ENCODE measurements at regions not wholly inside any gene's neighbourhood (a gene's known extent, or its start where the extent isn't known, plus 50 kb on each side); places are given as distances from the start of the nearest gene placed in this dataset.
"Not testable (repeated sequence)": the region's sequence is repeated elsewhere in the genome, so short reads cannot be mapped to it uniquely, and the experiment has no call there.

- DNase-seq: no peak
Observed at GRCh38 chr2:106339609-106340008, 128.6 kb downstream of the RGPD3 start.

DNA sequence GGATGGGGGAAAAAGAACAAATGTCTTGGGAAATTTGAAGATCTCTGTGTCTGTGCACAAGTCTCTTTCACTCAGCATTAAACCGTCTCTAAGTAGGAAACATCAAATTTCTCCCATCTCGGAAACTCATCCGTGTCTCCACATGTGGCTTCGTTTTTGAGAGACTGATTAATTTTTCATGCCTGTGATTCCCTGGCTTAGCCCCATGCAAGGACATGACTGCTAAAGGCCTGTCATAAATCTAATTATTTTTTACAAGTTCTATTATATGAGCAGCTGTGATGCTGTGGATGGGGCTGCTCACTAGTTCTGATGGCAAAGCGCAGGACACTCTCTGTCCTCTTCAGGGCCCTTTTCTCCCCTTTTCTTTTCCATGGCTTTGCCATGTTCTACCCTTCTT lies 129.1 kb downstream of the RGPD3 start:
- no peak for DNase-seq

GRCh38 chr2:106338043-106338442 lies 130.2 kb downstream of the RGPD3 start:
- DNase-seq: no peak

DNA sequence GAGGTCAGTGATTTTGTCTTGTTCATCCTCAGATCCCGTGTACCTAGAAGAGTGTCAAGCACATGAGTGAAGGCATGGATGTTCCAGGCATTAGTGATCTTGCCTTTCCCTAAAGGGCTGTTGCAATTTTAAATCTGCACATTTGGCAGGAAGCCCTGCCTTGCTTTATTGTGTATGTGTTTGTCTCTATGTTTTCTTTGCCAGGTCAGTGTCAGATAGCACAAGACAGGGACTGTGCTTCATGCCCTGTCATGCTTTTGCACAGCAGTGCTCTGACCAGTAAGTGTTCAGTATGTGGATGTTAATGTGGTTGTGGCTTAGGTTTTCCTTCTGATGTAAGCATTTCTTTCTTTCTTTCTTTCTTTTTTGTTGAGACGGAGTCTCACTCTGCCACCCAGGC lies 131.5 kb downstream of the RGPD3 start:
- DNase-seq: no peak

- no peak for DNase-seq
Observed at GRCh38 chr2:106336108-106336507, 132.1 kb downstream of the RGPD3 start.

DNA sequence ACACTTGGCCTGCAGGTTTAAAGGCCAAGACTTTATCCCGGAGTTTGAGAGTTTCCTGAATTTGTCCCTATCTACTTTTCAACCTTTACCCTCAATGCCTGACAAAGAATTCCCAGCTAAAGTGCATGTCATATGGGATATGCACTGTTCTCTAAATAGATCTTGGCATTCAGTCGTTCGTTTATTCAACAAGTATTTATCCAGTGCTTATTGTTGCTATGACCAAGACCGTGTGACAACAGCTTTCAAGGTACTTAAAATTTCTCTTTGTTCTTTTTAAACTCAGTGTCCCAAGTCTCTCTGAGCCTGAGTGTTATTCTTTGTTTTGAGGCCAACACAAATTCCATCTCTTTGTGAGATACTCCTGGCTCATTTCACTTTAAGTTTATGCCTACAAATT lies 133.4 kb downstream of the RGPD3 start:
- DNase-seq: no peak

- DNase-seq: not testable (repeated sequence)
Observed at GRCh38 chr2:106333253-106333873, 134.8 kb downstream of the RGPD3 start.

DNA sequence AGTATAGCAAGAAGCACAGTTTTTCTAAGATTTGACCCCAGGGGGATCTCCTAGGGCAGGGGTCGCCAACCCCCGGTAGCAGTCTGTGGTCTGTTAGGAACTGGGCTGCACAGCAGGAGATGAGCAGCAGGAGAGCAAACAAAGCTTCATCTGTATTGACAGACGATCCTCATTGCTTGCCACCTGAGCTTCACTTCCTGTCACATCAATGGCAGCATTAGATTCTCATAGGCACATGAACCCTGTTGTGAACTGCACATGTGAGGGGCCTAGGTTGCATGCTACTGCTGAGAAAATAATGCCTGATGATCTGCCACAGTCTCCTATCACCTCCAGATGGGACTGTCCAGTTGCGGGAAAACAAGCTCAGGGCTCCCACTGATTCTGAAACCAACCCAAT lies 136.2 kb downstream of the RGPD3 start:
- DNase-seq: peak; percentile 27

DNA sequence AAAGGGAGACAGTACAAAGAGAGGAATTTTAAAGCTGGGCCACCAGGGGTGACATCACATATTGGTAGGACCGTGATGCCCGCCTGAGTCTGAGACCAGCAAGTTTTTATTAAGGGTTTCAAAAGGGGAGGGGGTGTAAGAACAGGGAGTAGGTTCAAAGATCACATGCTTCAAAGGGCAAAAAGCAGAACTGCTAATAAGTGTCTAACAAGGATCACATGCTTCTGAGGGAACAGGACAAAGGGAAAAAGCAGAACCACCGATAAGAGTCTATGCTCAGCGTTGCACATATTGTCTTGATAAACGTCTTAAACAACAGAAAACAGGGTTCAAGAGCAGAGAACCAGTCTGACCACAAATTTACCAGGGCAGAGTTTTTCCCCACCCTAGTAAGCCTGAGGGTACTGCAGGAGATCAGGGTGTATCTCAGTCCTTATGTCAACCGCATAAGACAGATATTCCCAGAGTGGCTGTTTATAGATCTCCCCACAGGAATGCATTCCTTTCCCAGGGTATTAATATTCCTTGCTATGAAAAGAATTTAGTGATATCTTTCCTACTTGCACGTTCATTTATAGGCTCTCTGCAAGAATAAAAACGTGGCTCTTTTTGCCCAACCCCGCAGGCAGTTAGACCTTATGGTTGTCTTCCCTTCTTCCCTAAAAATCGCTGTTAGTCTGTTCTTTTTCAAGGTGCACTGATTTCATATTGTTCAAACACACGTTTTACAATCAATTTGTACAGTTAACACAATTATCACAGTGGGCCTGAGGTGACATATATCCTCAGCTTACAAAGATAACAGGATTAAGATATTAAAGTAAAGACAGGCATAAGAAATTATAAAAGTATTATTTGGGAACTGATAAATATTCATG lies 136.5 kb upstream of the UXS1 start:
- not testable (repeated sequence) for DNase-seq

- DNase-seq: no peak
Observed at GRCh38 chr2:106323337-106324013, 129.4 kb upstream of the UXS1 start.

- no peak for DNase-seq
Observed at GRCh38 chr2:106322281-106322680, 128.2 kb upstream of the UXS1 start.

DNA sequence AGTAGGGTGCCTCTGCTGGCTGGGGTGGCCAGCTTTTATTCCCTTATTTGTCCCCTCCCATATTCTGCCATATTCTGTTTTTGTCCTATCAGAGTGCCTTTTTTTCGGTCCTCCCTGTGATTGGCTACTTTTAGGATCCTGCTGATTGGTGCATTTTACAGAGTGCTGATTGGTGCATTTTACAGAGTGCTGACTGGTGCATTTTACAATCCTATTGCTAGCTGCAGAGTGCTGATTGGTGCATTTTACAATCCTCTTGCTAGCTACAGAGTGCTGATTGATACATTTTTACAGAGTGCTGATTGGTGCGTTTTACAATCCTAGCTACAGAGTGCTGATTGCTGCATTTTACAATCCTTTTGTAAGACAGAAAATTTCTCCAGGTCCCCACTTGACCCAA lies 126.3 kb upstream of the UXS1 start:
- not testable (repeated sequence) for DNase-seq

GRCh38 chr2:106316915-106317314 lies 122.8 kb upstream of the UXS1 start:
- no peak for DNase-seq

GRCh38 chr2:106314444-106314843 lies 120.3 kb upstream of the UXS1 start:
- DNase-seq: no peak

GRCh38 chr2:106311041-106311370 lies 116.9 kb upstream of the UXS1 start:
- DNase-seq: no peak

- DNase-seq: no peak
Observed at GRCh38 chr2:106307860-106308259, 113.8 kb upstream of the UXS1 start.

GRCh38 chr2:106306387-106306786 lies 112.3 kb upstream of the UXS1 start:
- DNase-seq: no peak

DNA sequence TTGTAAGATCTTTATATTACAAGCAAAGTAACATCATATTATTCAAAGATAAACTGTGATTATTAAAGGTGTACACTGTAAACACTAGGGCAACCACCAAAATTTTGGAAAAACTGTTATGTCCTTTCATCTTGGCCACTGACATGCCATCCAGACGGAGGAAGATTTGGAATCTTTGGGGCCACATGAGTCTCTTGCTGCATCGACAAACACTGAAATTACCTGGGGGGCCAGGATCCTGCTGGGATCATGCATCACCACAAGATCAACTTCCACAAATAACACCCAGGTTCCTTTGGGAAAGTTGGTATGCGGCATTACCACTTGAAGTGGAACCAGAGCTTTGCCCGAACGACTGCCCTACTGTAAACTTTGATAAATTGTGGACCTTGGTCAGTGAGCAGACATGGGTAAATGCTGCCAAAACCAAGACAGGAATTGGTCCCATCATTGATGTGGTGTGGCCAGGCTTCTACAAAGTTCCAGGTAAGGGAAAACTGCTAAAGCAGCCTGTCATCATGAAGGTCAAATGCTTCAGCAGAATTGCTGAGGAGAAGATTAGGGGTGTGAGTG lies 110.6 kb upstream of the UXS1 start:
- no peak for DNase-seq

- DNase-seq: no peak
Observed at GRCh38 chr2:106299696-106300095, 105.6 kb upstream of the UXS1 start.

DNA sequence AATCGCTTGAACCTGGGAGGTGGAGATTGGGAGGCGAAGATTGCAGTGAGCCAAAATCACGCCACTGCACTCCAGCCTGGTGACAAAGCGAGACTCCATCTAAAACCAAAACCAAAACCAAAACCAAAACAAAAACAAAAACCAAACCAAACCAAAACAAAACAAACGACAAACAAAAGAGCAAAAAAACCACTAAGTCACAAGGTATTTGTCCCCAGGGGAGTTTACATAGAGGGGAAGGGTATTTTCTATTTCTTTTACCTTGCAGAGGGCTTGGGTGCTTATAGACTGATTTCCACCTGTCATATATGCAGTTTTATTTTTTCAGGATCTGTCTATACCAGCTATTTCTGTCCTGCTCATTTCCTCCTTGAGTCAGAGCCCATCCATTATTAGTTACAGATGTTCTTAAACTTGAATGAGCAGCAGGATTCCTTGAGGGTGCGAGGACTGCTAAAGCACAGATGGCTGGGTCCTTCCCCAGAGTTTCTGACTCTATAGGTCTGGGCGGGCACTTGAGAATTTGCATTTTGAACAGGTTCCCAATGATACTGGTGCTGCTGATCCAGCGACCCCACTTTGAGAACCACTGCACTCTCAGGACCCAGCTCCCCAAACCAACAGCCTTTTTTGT lies 102.2 kb upstream of the UXS1 start:
- no peak for DNase-seq

- DNase-seq: no peak
Observed at GRCh38 chr2:106294182-106294581, 100.1 kb upstream of the UXS1 start.

GRCh38 chr2:106293271-106293783 lies 99.2 kb upstream of the UXS1 start:
- DNase-seq: no peak

DNA sequence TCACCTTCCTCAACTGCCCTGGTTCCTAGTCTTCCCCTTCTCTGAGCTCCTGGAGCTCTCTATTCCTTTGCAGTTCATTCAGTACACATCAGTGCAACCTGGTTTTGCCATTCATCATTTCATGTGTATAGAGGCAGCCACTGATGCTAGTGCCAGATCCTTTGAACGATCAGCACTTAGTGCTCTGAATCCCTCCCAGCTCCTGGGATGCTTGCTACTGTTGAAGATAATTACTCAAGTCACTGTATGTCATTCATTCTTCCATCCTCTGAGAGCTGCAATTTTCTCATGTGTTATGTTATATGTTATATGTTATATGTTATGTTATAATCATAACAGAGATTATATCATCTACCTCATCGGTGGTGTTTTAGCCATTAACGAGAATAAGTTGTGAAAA lies 98.5 kb upstream of the UXS1 start:
- no peak for DNase-seq
